Heart left ventricle (tissue), 13 donors: ENCODE measurements at regions not wholly inside any gene's neighbourhood (a gene's known extent, or its start where the extent isn't known, plus 50 kb on each side); places are given as distances from the start of the nearest gene placed in this dataset.

ENCODE experiments used
- POLR2A ChIP-seq, 2 donors: fragments of 450-650 bp; IDR thresholded peaks; one replicate each; pipeline ENCODE4 v1.6.1; 2017; ENCODE audit warnings: antibody characterized with exemption in 2 of 2, mild to moderate bottlenecking in 2 of 2, moderate library complexity in 2 of 2
- TF ChIP-seq, protein P1 (sequence below), 12 donors: fragments of 200-600 bp; sonication (generic) in 4 of 12; IDR thresholded peaks; one replicate each; pipeline versions ENCODE4 v1.5.0 to v1.8.0; 2018 to 2022; ENCODE audit warnings: antibody characterized with exemption in 12 of 12, mild to moderate bottlenecking in 5 of 12
- donor health status: ischemic (EF 13 %, LVEDD 7.1; RV severe dilation, severe dysfunction).
- donor health status: DM: no; HTN: yes; CAD: no.
- donor health status: DM: no; HTN: no; CAD: no.
- donor health status: ischemic (EF 25% LVEDD 6.9; RV normal size, moderate dysfunction).
- donor health status: ischemic (EF 25% LVEDD 5.7; RV mildly dilated, moderate dysfunction).
- donor health status: ischemic (EF 35%, LVEDD 5.7; RV mildly dilated, moderate dysfunction).
- donor health status: nonischemic (EF 11% LVEDD 7.7; RV severe dilation, severe dysfunction).
- donor health status: DM: yes; HTN: yes; CAD: no.
- donor health status: PGD.
- donor health status: ischemic (EF 29% LVEDD 5.4; RV normal size, mild dysfunction).
- donor health status: nonischemic (EF 23%, LVEDD 6.1; RV moderate dilation, normal function).

DNA sequence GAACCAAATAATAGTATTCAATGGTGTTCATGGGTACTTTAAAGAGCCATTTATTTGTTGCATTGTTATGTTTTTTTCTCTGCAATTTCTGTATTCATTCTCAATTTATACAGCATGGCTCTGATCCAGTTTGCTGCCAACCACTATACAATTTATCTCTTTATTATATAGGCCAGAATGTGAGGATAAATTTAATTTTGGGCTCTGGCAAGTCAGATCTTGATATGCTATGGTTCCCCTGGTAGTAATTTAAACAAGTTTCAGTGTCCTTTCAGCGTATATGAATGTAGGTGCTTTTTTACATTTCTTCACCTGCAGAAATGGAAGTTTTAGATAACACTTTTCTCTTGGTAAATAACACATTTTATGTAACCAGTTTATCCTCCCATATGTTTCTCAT is 1118.0 kb upstream of the SEMA6A start:
- TF ChIP-seq, protein P1, sequence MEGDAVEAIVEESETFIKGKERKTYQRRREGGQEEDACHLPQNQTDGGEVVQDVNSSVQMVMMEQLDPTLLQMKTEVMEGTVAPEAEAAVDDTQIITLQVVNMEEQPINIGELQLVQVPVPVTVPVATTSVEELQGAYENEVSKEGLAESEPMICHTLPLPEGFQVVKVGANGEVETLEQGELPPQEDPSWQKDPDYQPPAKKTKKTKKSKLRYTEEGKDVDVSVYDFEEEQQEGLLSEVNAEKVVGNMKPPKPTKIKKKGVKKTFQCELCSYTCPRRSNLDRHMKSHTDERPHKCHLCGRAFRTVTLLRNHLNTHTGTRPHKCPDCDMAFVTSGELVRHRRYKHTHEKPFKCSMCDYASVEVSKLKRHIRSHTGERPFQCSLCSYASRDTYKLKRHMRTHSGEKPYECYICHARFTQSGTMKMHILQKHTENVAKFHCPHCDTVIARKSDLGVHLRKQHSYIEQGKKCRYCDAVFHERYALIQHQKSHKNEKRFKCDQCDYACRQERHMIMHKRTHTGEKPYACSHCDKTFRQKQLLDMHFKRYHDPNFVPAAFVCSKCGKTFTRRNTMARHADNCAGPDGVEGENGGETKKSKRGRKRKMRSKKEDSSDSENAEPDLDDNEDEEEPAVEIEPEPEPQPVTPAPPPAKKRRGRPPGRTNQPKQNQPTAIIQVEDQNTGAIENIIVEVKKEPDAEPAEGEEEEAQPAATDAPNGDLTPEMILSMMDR (IDR thresholded peaks at IDR 0.05), result no peak
- TF ChIP-seq POLR2A (IDR thresholded peaks at IDR 0.05), result no peak
